HG03064 (cell line): ENCODE measurements at regions not wholly inside any gene's neighbourhood (a gene's known extent, or its start where the extent isn't known, plus 50 kb on each side); places are given as distances from the start of the nearest gene placed in this dataset.
"Not testable (repeated sequence)": the region's sequence is repeated elsewhere in the genome, so short reads cannot be mapped to it uniquely, and the experiment has no call there.

Experiments
- ATAC-seq: cut with Tn5 transposase; IDR thresholded peaks from one replicate; pipeline ENCODE4 v1.9.1; 2021; ENCODE audit warnings: low read depth; ENCODE audit not compliant: unreplicated experiment

- no peak for ATAC-seq
Measured at GRCh38 chr6:132062626-132063025, 111.5 kb upstream of the CCN2 start.

DNA sequence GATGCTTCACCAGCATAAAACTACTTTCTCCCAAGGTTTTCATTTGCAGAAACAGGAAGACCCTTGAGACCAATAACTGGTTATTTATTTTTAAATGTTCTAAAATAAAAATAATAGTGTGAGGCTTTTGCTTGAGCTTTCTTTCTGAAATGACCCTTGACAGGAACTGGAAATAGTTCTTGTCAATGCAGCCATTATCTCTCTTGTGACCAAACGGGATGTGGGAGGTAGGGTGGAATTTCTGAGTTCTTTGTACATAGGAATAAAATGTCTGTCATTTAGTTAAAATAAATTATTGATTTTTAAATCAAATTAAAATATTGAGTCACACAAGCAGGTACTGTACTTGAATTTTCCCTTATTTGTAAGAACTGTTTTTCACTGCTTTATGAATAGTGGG is 110.2 kb upstream of the CCN2 start:
- ATAC-seq = no peak

DNA sequence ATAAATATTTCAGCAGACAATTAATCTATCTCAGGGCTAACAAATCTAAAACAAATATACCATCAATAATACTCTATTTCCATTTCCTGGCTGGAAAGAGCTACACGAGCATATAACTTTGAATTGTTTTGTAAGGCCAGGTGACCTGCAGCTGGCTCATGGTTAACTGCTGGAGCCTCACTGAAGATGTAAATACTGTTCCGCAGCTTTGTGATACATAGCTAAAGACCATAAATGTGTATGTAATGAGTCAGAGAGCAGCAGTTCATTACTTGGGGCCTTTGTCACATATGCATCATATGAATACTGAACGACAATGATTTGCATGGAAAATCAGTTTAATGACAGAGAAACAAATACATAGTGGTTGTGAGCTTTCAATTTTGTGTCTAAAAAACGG is 109.4 kb upstream of the CCN2 start:
- no peak for ATAC-seq

DNA sequence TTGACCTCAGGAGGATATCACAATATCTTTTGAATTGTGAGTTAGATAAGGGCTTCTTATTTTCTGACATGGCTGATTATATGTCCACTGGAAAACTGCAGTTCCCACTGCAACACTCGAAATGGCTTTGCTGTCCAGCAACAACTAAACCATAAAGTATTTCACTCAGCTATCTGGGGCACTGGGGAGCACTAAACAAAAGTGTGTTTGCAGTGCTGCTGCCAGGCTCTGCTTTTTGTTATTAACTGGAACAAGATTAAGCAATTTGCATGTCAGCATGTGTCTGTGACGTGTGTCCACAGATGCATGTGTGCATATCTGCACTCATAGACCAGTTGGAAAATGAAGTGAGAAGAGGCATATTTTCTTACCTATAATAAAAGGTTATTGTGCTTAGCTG is 107.8 kb upstream of the CCN2 start:
- ATAC-seq = no peak

- no peak for ATAC-seq
Measured at GRCh38 chr6:132054525-132054924, 103.4 kb upstream of the CCN2 start.

- ATAC-seq = no peak
Measured at GRCh38 chr6:132053511-132053910, 102.3 kb upstream of the CCN2 start.

GRCh38 chr6:132052096-132052495 is 100.9 kb upstream of the CCN2 start:
- ATAC-seq = no peak

- ATAC-seq = no peak
Measured at GRCh38 chr6:132045877-132046276, 94.7 kb upstream of the CCN2 start.

GRCh38 chr6:132043148-132043547 is 92.0 kb upstream of the CCN2 start:
- no peak for ATAC-seq

DNA sequence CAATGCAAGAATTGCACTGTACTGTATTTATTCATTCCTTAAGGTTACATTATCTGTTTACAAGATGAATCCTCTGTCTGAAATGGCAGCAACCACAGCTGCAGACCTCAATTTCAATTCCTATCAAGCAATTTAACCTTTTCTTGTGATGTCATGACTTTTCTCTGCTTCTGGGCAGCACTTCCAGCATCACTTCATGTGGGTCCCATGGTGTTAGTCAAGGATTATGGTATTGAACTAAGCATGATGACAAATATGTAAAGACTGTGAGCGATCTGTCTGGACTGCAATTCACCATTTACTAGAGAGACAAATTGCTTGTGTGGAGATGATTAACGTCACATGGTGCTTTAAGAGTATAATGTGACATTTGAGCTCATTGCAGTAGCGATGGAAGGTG is 90.5 kb upstream of the CCN2 start:
- no peak for ATAC-seq

GRCh38 chr6:132028029-132028428 is 76.9 kb upstream of the CCN2 start:
- no peak for ATAC-seq

DNA sequence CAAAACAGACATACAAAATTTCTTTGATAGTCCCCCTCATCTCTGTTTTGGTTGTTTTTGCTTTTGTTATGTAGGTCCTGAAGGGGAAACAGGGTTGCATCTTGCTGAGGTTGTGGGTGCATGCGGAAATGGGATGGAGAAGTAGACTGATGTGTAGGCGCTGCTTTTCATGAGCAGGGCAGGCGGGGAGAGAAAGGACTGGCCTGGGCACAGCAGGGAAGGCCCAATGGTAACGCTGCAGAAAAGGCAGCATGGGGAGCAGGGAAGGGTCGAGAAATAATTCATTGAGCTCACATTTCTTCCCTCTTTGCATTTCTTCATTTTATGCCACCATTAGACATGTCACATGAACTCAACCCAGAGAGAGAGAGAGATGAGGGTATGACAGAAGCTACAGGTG is 74.3 kb upstream of the CCN2 start:
- no peak for ATAC-seq

DNA sequence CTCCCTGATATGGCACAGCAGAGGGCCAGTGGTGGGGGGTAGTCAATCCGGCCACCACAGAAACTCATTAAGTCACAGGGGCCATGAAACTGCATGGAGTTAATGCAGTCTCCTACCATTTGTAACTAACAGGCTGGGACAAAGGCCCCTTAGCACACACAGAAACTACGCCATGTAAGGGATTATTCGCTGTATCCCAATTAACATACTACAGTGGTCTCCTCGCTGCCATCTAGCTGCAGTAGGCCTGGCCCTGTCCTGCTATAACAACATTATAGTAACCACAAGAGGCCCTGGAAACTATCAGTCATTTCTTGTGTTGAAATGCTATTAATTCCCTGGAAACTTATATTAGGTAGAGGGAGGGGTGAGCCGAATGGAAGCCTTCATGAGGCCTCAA is 72.3 kb upstream of the CCN2 start:
- ATAC-seq = no peak

DNA sequence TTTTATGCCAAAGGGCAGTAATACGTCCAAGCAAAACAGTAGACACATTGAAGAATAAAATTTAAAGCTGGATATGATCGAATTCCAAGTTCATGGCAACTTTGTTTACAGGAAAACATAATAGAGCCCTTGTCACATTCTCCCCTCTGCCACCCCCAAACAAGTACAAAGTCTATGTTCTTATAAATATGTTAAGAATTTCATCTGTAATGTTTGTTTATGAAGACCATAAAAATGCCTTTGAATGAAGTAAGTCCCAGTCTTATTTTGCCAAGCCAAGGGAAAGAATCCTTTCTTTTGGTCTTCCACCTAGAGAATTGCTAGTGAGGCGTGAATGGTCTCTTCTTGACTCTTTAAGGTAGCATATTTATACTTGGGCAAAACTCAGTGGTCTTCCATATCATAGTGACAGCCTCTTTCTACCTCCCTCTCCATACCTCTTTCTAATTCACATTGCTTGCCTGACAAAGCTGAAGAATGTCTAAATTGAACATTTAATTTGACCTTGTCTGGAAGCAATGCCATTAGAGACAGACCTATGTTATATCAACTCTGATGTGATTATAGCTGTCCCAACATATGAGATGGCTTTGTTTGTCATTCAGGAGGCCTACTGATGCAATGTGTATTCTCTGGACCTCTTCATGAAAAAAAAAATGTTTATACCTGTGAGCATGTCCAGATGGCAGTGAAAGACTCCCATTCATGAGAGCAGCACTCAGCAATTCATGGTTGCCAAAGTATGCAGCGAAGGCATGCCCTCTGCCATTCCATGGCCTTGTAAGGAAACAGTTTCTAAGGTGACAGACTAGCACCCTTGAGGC is 70.6 kb upstream of the CCN2 start:
- ATAC-seq = no peak

DNA sequence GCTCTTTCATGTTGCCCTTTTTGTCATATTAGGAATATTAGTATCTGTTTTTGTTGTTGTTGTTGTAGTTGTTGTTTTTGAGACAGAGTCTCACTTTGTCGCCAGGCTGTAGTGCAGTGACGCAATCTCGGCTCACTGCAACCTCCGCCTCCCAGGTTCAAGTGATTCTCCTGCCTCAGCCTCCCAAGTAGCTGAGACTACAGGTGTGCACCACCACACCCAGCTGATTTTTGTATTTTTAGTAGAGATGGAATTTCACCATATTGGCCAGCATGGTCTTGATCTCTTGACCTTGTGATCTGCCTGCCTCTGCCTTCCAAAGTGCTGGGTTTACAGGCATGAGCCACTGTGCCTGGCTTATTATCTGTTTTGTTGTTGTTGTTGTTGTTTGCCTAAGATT is 69.7 kb upstream of the CCN2 start:
- not testable (repeated sequence) for ATAC-seq

GRCh38 chr6:132020138-132020581 is 69.0 kb upstream of the CCN2 start:
- ATAC-seq = no peak

GRCh38 chr6:132019586-132019985 is 68.4 kb upstream of the CCN2 start:
- no peak for ATAC-seq

DNA sequence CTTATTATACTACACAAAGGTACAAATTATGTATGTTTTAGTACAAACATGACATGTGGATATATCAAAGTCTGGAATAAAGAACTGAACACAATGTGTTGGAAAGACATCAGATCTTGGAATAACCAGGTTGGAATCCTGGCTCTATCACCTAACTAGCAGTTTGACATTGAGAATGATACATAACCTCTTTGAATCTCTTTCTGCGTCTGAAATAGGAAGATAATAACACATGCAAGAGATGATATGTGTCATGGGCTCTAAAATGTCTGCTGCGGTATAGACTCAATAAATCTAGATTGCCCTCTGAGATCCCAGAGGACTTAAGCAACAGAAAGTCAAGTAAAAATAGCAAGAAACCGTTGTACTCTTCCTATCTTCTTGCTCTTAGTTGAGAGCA is 66.8 kb upstream of the CCN2 start:
- ATAC-seq = no peak

DNA sequence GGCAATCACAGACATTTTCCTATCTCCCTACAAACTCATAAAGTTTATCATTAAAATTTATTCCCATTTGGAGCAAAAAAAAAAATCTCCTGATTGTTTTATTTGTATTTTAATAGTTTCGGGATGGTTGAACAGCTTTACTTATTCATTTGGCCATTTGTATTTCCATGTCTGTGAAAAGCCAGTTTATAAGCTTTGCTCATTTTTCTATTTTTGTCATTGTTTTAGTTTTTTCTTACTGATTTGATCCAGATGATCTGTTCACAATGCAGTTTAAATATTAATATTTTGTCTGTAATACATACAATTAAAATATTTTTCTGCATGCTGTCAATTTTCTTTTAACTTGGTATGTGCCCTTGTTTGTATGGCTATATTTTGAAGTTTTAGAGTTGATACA is 65.2 kb upstream of the CCN2 start:
- no peak for ATAC-seq

GRCh38 chr6:132011582-132011981 is 60.4 kb upstream of the CCN2 start:
- no peak for ATAC-seq

DNA sequence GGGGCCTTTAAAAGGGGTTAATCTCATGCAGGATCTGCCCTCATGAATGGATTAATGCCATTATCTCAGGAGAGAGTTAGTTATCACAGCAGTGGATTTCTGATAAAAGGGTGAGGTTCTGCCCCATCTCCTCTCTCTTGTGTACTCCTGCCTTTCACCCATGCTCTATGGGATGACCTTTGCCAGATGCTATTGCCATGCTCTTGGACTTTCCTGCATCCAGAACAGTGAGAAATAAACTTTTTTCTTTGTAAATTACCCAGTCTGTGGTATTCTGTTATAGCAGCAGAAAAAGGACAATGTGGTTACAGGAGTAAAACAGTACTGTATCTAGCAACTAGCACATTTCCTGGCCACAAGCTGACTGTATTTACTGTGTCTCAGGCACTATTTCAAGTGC is 58.0 kb upstream of the CCN2 start:
- no peak for ATAC-seq

DNA sequence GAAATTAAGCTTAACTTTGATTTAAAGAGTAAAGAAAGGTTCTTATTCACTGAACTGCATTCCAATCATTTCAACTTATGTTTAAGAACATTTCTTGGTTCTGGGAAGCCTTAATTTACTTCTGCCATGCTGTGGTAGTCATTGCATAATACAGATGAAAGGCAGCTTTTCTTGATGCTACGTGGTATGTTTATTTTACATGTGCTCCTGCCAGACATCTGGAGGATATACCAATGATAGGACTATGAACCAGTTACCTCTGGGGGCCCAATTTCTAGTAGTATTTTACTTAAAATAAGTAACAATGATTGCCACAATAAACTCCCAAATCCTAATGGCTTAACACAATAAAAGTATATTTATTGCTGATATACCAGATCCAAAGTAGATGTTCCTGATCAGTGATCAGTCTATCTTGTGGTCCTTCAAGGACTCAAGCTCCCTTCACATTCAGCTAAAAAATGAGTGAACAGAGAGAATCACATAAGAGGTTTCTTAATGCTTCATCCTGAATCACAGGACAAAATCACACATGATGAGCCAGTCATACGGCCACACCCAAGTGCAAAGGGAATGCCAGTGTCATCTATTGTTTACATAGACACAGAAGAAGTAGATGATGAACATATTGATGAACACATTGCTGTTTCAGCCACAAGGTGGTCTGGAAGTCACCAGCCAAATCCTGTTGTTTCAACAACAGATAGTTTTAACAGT is 56.5 kb upstream of the CCN2 start:
- no peak for ATAC-seq
